ENCODE measurements at regions not wholly inside any gene's neighbourhood (a gene's known extent, or its start where the extent isn't known, plus 50 kb on each side); places are given as distances from the start of the nearest gene placed in this dataset.

GRCh38 chr12:131478468-131478867 lies 232.4 kb upstream of the SFSWAP start:
- TF ChIP-seq, protein P1, sequence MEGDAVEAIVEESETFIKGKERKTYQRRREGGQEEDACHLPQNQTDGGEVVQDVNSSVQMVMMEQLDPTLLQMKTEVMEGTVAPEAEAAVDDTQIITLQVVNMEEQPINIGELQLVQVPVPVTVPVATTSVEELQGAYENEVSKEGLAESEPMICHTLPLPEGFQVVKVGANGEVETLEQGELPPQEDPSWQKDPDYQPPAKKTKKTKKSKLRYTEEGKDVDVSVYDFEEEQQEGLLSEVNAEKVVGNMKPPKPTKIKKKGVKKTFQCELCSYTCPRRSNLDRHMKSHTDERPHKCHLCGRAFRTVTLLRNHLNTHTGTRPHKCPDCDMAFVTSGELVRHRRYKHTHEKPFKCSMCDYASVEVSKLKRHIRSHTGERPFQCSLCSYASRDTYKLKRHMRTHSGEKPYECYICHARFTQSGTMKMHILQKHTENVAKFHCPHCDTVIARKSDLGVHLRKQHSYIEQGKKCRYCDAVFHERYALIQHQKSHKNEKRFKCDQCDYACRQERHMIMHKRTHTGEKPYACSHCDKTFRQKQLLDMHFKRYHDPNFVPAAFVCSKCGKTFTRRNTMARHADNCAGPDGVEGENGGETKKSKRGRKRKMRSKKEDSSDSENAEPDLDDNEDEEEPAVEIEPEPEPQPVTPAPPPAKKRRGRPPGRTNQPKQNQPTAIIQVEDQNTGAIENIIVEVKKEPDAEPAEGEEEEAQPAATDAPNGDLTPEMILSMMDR (IDR thresholded peaks at IDR 0.05), result no peak
- no peak for TF ChIP-seq POLR2AphosphoS5 (IDR thresholded peaks at IDR 0.05)
